Activated CD4-positive, alpha-beta T cell treated with anti-CD3 and anti-CD28 coated beads, Interleukin-10, Interleukin-2, amounts not matched to agents 100 ng/mL and 50 ng/mL, durations not matched to agents 16 hours and 8 hours (primary cell): ENCODE measurements at regions not wholly inside any gene's neighbourhood (a gene's known extent, or its start where the extent isn't known, plus 50 kb on each side); places are given as distances from the start of the nearest gene placed in this dataset.
"Not testable (repeated sequence)": the region's sequence is repeated elsewhere in the genome, so short reads cannot be mapped to it uniquely, and the experiment has no call there.

Experiments
- DNase-seq: peaks from one replicate; pipeline ENCODE4 v3.0.0-alpha.2; 2020

GRCh38 chr17:71849783-71850768 lies 270.7 kb upstream of the SOX9 start:
- DNase-seq, result no peak

DNA sequence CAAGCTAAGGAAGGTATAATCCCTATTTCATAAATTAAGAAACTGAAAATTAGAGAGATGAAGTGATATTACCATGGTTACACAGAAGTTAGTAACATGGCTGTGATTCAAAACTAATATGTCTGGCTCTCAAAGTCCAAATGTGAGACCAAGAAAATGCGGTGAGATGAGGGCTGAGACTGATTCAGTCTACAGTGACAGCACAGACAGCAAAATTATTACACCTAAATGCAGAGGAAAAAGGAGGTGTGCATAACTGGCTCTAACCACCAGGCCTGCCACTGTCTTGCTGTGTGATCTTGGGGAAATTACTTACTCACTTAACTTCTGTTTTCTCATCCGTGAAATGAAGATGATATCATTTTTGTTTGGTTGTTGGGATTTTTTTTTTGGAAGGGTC lies 270.0 kb upstream of the SOX9 start:
- no peak for DNase-seq

GRCh38 chr17:71855010-71855409 lies 265.8 kb upstream of the SOX9 start:
- no peak for DNase-seq

- DNase-seq, result no peak
These were observed 256.1 kb upstream of the SOX9 start for GRCh38 chr17:71864755-71865154.

GRCh38 chr17:71866095-71866494 lies 254.7 kb upstream of the SOX9 start:
- DNase-seq, result no peak

- no peak for DNase-seq
These were observed 251.5 kb upstream of the SOX9 start for GRCh38 chr17:71869293-71869692.

GRCh38 chr17:71869841-71870545 lies 250.8 kb upstream of the SOX9 start:
- no peak for DNase-seq

DNA sequence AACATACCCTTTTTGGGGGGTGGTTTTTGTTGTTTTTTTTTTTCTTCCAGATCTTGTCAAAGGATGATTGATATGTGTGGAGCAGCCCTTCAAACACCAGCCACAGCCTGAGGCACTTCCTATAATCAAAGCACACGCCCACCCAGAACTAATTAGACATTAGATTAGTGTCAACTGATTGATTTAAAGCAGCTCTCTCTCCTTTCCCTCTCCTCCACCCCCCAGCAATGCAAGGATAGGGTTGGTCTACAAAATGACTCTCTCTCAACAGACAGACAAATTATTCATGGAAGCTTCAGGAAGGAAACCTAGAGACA lies 250.3 kb upstream of the SOX9 start:
- no peak for DNase-seq

DNA sequence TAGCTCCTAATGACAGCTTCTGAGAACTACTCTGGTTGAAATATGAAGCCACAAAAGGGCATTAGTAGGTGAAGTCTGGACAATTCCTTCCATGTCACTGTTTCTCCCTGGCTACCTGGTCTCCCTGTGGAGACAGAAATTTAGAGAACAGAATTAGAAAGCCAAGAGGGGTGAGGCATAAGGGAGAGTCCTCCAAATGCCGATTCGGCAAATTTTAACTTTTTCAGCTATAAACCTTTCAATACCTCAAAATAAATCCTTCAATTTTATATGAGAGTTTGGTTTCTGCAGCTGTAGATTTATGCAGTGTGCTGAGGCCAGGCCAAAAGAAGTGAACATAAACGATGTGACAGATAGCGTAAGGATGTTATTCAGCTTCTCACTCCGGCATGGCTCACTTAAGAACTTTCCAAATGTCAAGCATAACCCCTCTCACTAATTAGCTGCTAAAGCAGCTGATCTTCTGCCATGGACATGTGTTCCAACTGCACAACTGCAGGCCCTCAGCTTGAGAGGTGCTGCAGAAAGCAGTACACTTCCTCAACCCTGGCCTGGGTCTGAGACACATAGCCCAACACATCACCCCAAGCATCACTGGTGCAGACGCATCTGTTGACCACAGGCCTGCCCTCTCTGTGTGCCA lies 247.9 kb upstream of the SOX9 start:
- no peak for DNase-seq

- DNase-seq, result not testable (repeated sequence)
These were observed 246.0 kb upstream of the SOX9 start for GRCh38 chr17:71874773-71875172.

DNA sequence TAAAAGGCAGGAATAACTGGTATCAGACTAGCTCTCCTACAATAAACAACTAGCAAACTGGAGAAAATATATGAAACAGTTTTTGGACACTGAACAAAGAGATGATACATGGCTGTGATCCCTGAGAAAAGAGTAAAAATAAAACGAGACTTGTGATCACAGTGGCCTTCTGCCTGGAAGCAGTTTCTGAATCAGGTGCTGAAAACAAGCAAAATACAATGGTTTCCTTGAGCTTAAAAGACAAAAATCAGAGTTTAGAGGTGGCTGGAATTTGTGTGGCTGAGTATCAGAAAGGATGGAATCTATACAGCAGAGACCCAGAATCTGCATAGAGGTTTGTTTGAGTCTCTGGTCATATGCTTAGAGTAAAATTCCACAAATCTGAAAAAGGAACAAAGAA lies 242.5 kb upstream of the SOX9 start:
- DNase-seq, result no peak

- DNase-seq, result no peak
These were observed 241.8 kb upstream of the SOX9 start for GRCh38 chr17:71878998-71879397.

GRCh38 chr17:71881041-71881440 lies 239.8 kb upstream of the SOX9 start:
- DNase-seq, result no peak

DNA sequence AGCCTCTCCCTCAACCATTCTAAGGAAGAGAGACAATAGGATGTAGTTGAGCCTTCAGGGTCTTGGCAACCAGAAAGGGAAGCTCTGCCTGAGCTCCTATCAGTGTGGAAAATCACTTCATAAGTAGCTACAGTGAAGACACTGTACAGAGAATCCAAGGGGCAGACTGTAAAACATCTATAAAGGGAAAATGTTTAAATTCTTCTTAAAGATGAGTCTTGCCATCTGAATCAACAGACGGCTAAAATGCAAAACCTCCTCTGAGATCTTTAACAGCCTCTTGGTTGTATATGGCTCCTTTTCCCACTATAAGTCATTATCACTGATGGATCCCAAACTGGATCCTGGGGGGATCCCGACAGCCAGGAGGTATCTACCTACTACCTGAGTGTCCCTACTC lies 239.2 kb upstream of the SOX9 start:
- DNase-seq, result no peak

DNA sequence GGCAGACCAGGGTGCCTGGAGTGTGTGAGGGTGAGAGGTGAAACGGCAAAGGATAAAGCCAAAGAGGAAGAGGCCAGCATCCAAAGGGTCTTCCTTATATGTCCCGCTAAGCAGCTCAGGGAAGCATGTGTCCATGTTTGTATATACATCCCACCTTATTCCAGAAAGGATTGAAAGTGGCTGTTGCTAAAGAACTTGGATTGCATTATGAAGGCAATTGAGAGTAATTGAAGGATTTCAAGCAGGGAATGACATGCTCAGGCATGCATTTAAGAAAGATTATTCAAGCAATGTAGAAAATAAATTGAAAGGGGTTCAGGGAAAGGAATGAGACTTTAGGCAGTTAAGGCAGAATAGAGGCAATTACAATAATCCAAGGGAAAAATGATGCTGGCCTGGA lies 237.6 kb upstream of the SOX9 start:
- no peak for DNase-seq

GRCh38 chr17:71883845-71884244 lies 237.0 kb upstream of the SOX9 start:
- no peak for DNase-seq

DNA sequence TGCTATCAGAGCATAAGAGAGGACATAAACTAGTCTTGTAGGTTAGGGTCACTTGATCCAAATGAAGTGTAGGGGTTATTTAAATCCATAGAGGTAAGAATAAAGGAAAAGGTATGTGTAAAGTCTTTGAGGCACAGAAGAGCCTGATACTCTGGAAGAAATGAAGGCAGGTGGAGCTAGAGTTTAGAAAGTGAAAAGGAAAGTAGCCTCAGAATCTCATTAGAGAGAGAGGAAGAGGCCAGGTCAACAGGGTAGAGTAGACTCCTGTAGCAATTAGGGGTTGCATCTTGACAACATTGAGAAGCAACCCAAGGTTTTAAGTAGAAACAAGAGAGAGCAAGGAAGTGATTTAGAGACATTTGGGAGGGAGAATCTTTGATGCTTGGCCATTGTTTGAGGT lies 235.2 kb upstream of the SOX9 start:
- no peak for DNase-seq

DNA sequence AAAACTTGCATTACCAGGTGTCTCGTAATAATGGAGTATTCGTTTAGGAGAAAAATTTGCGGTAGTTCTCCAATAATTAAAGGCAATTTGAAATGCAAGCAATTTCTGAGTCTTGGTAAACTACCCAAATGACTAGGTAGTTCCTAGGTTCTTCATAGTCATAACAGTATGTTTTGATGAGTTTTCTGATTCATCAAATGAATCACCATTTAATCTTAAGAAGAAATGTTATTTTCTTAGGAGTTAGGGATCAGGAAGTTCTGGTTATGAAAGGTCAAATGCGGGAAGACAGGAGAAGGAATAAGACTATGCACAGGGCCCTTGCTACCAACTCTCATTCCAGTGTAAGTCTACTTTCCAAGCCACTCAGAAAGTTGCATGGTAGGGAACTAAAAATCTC lies 221.5 kb upstream of the SOX9 start:
- DNase-seq, result no peak

- no peak for DNase-seq
These were observed 220.1 kb upstream of the SOX9 start for GRCh38 chr17:71900621-71901229.

GRCh38 chr17:71902894-71903506 lies 217.8 kb upstream of the SOX9 start:
- DNase-seq, result no peak

DNA sequence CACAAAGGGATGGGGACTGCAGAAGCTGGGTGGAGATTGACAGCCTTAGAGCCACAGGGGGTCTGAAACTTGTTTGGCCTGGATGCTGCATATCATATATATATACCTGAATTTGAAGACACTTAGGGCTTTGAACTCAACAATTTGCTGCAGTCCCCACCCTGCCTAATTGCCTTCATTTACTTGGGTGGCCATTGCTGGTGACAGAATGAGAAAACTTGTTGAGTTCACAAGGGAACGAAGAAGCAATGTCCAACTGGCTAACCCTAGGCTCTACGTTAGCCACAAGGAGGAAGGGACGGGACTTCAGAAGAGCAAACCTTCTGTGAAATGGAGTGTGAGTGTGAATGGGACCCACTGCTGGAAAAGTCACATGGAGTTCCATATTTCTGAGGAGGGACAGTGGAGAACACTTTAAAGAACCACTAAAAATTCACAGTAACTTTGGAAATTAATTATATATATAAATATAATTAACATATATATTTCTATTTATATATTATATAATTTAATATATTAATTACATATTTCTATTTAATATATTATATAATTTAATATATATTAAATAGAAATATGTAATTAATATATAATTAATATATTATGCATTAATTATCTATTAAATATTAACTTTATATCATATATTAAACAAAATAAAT lies 215.3 kb upstream of the SOX9 start:
- DNase-seq, result no peak

- no peak for DNase-seq
These were observed 211.7 kb upstream of the SOX9 start for GRCh38 chr17:71909155-71909554.
